ENCODE measurements at regions not wholly inside any gene's neighbourhood (a gene's known extent, or its start where the extent isn't known, plus 50 kb on each side); places are given as distances from the start of the nearest gene placed in this dataset.

GRCh38 chr18:44592639-44593038 is 88.0 kb upstream of the SETBP1 start:
- DNase-seq, result peak; percentile 43
- H3K27me3 ChIP-seq (replicated peaks), result no peaks in the 10 kb centered on the region
- no peak overlapping the region for H3K27ac ChIP-seq
- H3K36me3 ChIP-seq (replicated peaks), result no peaks in the 10 kb centered on the region
- no peak overlapping the region for H3K4me3 ChIP-seq (ENCODE audit: low read depth, low read length)
- in situ Hi-C loops (cut with HindIII; ENCODE audit: low pct_ligation_motif_present, low sequenced_read_pairs), result no loop called here
- no peak for TF ChIP-seq CTCF (IDR thresholded peaks at IDR 0.05; ENCODE audit: low read depth, low read length, missing control alignments)

GRCh38 chr18:44594799-44595467 is 85.8 kb upstream of the SETBP1 start:
- peak overlapping the region; percentile 35 for H3K27ac ChIP-seq
- H3K4me3 ChIP-seq (ENCODE audit: low read depth, low read length), result no peak overlapping the region
- DNase-seq, result peak; percentile 75
- H3K36me3 ChIP-seq (replicated peaks), result no peaks in the 10 kb centered on the region
- H3K27me3 ChIP-seq (replicated peaks), result no peaks in the 10 kb centered on the region
- TF ChIP-seq CTCF (IDR thresholded peaks at IDR 0.05; ENCODE audit: low read depth, low read length, missing control alignments), result no peak
- in situ Hi-C loops (cut with HindIII; ENCODE audit: low pct_ligation_motif_present, low sequenced_read_pairs), result no loop called here

GRCh38 chr18:44597797-44598196 is 82.9 kb upstream of the SETBP1 start:
- TF ChIP-seq CTCF (IDR thresholded peaks at IDR 0.05; ENCODE audit: low read depth, low read length, missing control alignments), result no peak
- Histone ChIP-seq H3K27me3 (replicated peaks) (no peaks in the 10 kb centered on the region), H3K27ac (peak overlapping the region; percentile 64), H3K4me3 (ENCODE audit: low read depth, low read length) (no peak overlapping the region), H3K36me3 (replicated peaks) (no peaks in the 10 kb centered on the region)
- DNase-seq, result no peak
- in situ Hi-C loops (cut with HindIII; ENCODE audit: low pct_ligation_motif_present, low sequenced_read_pairs), result no loop called here

- no peaks in the 10 kb centered on the region for H3K27me3 ChIP-seq (replicated peaks)
- in situ Hi-C loops (cut with HindIII; ENCODE audit: low pct_ligation_motif_present, low sequenced_read_pairs), result no loop called here
- no peak overlapping the region for H3K27ac ChIP-seq
- H3K4me3 ChIP-seq (ENCODE audit: low read depth, low read length), result no peak overlapping the region
- no peak for DNase-seq
- H3K36me3 ChIP-seq (replicated peaks), result no peaks in the 10 kb centered on the region
- TF ChIP-seq CTCF (IDR thresholded peaks at IDR 0.05; ENCODE audit: low read depth, low read length, missing control alignments), result no peak
Observed at GRCh38 chr18:44598514-44598913, 82.2 kb upstream of the SETBP1 start.

- no peak for TF ChIP-seq CTCF (IDR thresholded peaks at IDR 0.05; ENCODE audit: low read depth, low read length, missing control alignments)
- peak; percentile 55 for DNase-seq
- no peaks in the 10 kb centered on the region for H3K36me3 ChIP-seq (replicated peaks)
- no peaks in the 10 kb centered on the region for H3K27me3 ChIP-seq (replicated peaks)
- no peak overlapping the region for H3K4me3 ChIP-seq (ENCODE audit: low read depth, low read length)
- no peak overlapping the region for H3K27ac ChIP-seq
- in situ Hi-C loops (cut with HindIII; ENCODE audit: low pct_ligation_motif_present, low sequenced_read_pairs), result no loop called here
Observed at GRCh38 chr18:44599412-44599811, 81.3 kb upstream of the SETBP1 start.

GRCh38 chr18:44601447-44601846 is 79.2 kb upstream of the SETBP1 start:
- DNase-seq, result peak; percentile 68
- Histone ChIP-seq H3K4me3 (ENCODE audit: low read depth, low read length) (no peak overlapping the region), H3K27ac (no peak overlapping the region), H3K27me3 (replicated peaks) (no peaks in the 10 kb centered on the region), H3K36me3 (replicated peaks) (no peaks in the 10 kb centered on the region)
- TF ChIP-seq CTCF (IDR thresholded peaks at IDR 0.05; ENCODE audit: low read depth, low read length, missing control alignments), result no peak
- in situ Hi-C loops (cut with HindIII; ENCODE audit: low pct_ligation_motif_present, low sequenced_read_pairs), result no loop called here

Measured in brain microvascular endothelial cell (primary cell).